AG04450 (cell line): ENCODE measurements at regions not wholly inside any gene's neighbourhood (a gene's known extent, or its start where the extent isn't known, plus 50 kb on each side); places are given as distances from the start of the nearest gene placed in this dataset.

Source experiments
- CTCF ChIA-PET: fragments of 300-600, 350-600 bp; formaldehyde crosslinking; extraction: SDS; loops from one replicate; lab custom pipeline; 2022; ENCODE audit warnings: antibody characterized with exemption, inconsistent platforms; lab: Charles Lee
- POLR2A ChIA-PET: fragments of 350-600 bp; formaldehyde crosslinking; extraction: SDS; loops from one replicate; lab custom pipeline; 2021; ENCODE audit warnings: antibody characterized with exemption, inconsistent platforms; lab: Yijun Ruan, JAX
- DNase-seq: peaks from one replicate; pipeline ENCODE4 v3.0.0-alpha.2; 2011; ENCODE audit warnings: low read depth, low spot score
- H3K27ac ChIP-seq: one replicate; pipeline ENCODE4 v1.5.1; 2012; ENCODE audit warnings: low read depth, low read length, control low read depth
- H3K27me3 ChIP-seq: one replicate; pipeline ENCODE4 v1.6.0; 2012; ENCODE audit warnings: low read length; ENCODE audit not compliant: control insufficient read depth, insufficient read depth
- H3K4me3 ChIP-seq: 2 replicates; pipeline ENCODE4 v1.5.1; 2011; ENCODE audit warnings: mild to moderate bottlenecking, low read depth, low read length, control low read depth
- H3K9me3 ChIP-seq: 2 replicates; pipeline ENCODE4 v1.5.1; 2012; ENCODE audit warnings: low read length; ENCODE audit not compliant: control insufficient read depth, insufficient read depth
- TF ChIP-seq, protein P1 (sequence below): IDR thresholded peaks from 2 replicates; pipeline ENCODE4 v1.5.1; 2011; ENCODE audit warnings: low read depth, low read length, control low read depth, inconsistent platforms

DNA sequence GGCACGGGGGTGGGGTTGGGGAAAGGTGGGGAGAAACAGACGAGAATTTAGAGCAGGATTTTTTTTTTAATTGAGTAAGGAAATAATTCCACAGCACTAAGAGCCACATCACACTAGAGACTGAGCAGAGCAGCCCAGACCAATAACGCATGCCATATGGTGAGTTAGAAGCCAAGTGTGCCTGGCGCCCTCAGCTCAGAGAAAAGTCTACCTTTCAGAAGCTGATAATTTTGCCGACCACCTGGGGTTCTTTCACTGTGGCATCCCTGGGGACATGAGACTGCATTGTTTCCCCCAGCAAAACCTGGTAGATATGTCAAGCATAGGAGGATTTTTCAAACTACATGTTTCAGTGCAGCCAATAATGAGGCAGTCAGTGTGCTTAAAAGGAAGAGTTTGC, 516.8 kb downstream of the SMARCA1 start:
- H3K27ac ChIP-seq, result no peak overlapping the region
- H3K9me3 ChIP-seq, result no peaks in the 10 kb centered on the region
- ChIA-PET CTCF (no interaction called here), POLR2A (no interaction called here)
- TF ChIP-seq, protein P1, sequence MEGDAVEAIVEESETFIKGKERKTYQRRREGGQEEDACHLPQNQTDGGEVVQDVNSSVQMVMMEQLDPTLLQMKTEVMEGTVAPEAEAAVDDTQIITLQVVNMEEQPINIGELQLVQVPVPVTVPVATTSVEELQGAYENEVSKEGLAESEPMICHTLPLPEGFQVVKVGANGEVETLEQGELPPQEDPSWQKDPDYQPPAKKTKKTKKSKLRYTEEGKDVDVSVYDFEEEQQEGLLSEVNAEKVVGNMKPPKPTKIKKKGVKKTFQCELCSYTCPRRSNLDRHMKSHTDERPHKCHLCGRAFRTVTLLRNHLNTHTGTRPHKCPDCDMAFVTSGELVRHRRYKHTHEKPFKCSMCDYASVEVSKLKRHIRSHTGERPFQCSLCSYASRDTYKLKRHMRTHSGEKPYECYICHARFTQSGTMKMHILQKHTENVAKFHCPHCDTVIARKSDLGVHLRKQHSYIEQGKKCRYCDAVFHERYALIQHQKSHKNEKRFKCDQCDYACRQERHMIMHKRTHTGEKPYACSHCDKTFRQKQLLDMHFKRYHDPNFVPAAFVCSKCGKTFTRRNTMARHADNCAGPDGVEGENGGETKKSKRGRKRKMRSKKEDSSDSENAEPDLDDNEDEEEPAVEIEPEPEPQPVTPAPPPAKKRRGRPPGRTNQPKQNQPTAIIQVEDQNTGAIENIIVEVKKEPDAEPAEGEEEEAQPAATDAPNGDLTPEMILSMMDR, result no peak
- no peak overlapping the region for H3K4me3 ChIP-seq
- H3K27me3 ChIP-seq, result no peaks in the 10 kb centered on the region
- no peak for DNase-seq

DNA sequence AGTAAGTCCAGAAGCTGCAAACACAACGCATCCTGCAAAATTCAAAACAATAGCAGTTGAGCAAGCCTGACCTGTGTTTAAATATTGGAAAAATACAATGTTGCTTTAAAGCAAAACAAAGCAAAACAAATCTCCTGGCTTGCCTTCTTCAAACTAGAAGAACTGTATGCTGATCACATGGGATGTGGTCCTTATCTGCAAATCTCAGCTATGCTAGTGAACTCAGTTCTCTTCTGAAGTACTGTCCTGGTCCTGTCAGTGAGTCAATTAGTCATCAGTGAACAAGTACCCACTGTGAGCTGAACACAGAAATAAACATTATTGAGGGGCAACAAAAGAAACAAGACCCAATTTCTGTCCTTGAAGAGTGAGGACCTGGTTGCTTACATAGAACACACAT, 522.5 kb downstream of the SMARCA1 start:
- no peak for DNase-seq
- ChIA-PET CTCF (no interaction called here), POLR2A (no interaction called here)
- TF ChIP-seq, protein P1, result no peak
- Histone ChIP-seq H3K27ac (no peak overlapping the region), H3K4me3 (no peak overlapping the region), H3K27me3 (no peaks in the 10 kb centered on the region), H3K9me3 (no peaks in the 10 kb centered on the region)

DNA sequence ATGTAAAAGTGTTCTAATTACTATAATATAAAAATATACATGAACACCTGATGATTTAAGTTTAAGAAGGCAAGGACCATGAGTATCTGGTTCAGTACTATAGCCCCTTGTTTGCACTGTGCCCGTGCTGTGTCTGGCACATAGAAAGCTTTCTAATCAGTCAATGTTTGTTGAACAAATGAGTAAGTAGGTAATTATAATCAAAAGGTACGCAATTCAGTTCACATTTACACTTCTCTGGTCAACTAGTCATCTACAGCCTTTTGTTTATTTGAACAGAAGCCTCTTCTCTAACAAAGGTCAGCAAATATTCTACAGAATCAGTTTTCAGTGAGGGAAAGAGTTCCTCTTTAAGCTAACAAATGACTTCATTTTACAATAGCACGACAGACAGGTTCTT, 523.3 kb downstream of the SMARCA1 start:
- DNase-seq, result no peak
- H3K27me3 ChIP-seq, result no peaks in the 10 kb centered on the region
- H3K4me3 ChIP-seq, result no peak overlapping the region
- TF ChIP-seq, protein P1, result no peak
- no peaks in the 10 kb centered on the region for H3K9me3 ChIP-seq
- H3K27ac ChIP-seq, result no peak overlapping the region
- CTCF ChIA-PET, result no interaction called here
- POLR2A ChIA-PET, result no interaction called here

DNA sequence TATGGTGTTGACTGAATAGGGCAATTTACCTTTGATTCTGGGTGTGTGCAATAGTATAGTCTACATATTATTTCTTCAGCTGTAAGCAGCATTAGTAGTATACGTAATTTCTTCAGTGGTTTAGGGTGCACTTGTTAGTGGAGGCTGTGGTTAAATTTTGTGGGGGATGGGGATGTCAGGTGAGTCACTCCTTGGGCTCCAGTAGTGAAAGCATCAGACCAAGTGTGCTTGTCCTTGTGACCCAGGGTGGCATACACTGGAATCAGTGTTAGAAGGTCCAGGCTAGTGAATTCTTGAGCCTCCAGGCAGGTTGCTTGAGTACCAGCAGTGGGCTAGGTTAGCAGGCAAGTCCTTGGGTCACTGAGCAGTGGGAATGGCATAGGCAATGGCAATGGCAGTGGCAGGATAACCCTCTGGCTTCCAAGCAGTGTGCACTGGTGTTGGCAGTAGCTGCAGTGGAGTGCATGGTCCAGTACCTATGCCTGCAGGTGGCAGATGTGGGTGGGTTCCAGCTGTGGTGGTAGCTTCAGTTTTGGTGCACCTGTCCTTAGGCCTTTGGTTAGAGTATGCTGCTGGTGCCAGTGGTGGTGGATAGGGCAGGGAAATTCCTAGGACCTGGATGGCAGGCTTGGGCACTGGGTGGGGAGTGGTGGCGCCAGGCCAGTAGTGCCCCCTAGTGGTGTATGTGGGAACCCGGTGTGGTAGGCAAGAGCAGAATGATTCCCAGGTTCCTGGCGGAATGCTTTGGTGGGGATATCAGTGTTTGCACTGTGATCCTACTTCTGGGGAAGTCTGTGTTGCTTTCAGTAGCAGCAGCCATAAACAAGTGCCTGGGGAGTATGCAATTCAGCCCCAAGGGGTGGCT, 531.0 kb downstream of the SMARCA1 start:
- Histone ChIP-seq H3K9me3 (peaks cover 12% of the 10 kb centered on the region; the same call in 1 of the 2 replicates), H3K27ac (no peak overlapping the region), H3K27me3 (no peaks in the 10 kb centered on the region), H3K4me3 (no peak overlapping the region)
- DNase-seq, result no peak
- TF ChIP-seq, protein P1, result no peak
- CTCF ChIA-PET, result no interaction called here
- POLR2A ChIA-PET, result no interaction called here

DNA sequence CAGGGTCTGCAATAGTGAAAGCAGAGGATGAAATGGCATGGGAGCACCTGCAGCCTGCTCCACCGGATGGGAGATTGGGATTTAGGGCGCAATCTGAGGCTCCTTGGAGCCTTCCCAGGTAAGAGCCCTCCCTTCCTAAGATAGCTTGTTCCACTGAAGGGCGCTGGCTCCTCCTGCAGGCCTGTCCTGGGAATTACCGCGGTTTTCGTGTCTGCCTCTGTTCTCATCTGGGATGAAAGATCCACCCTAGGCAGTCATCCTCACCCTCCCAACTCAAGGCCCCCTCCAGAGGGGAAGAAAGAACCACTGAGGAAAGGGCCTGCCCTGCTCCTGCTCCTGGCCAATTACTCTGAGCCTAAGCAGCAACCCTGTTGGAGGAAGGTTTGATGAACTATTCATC, 547.5 kb downstream of the SMARCA1 start:
- POLR2A ChIA-PET, result no interaction called here

More for the DNA sequence above, 547.5 kb downstream of the SMARCA1 start:
- H3K4me3 ChIP-seq, result no peak overlapping the region
- TF ChIP-seq, protein P1, result no peak
- no peak for DNase-seq
- no peak overlapping the region for H3K27ac ChIP-seq
- no peaks in the 10 kb centered on the region for H3K9me3 ChIP-seq
- H3K27me3 ChIP-seq, result no peaks in the 10 kb centered on the region
- CTCF ChIA-PET, result no interaction called here
